ENCODE measurements at regions not wholly inside any gene's neighbourhood (a gene's known extent, or its start where the extent isn't known, plus 50 kb on each side); places are given as distances from the start of the nearest gene placed in this dataset.

- no peak overlapping the region for H4K5ac ChIP-seq (ENCODE audit: insufficient read length, low read depth, low read length)
- 0 out of 2 replicates have a peak overlapping the region, but pooled peaks have one; percentile 24 for H3K14ac ChIP-seq (ENCODE audit: insufficient read depth, low read length)
- H2AK5ac ChIP-seq (ENCODE audit: insufficient read length, low read length), result no peak overlapping the region
- H3K27ac Mint-ChIP-seq, result no peak overlapping the region; a peak in 1 of 7 replicates
- no peaks in the 10 kb centered on the region for H4K20me1 ChIP-seq (ENCODE audit: control insufficient read depth, insufficient read depth, insufficient read length)
- H3K36me3 Mint-ChIP-seq (ENCODE audit: insufficient read depth in 1 of 3, low read depth in 3 of 3), result no peaks in the 10 kb centered on the region; a peak in 1 of 7 replicates
- H3K23me2 ChIP-seq (ENCODE audit: insufficient read length, low read depth, low read length, poor library complexity, severe bottlenecking), result no peaks in the 10 kb centered on the region
- H3K56ac ChIP-seq (ENCODE audit: insufficient read length, low read depth, low read length), result no peak overlapping the region
- H3K4me3 Mint-ChIP-seq, result no peak overlapping the region
- H3K4me2 ChIP-seq (ENCODE audit: insufficient read depth, insufficient read length, low read length), result no peak overlapping the region
- H3K79me2 ChIP-seq (ENCODE audit: insufficient read depth, low read length), result no peaks in the 10 kb centered on the region
- H3K23ac ChIP-seq (ENCODE audit: insufficient read length, low read depth, low read length), result no peak overlapping the region
- no peaks in the 10 kb centered on the region; the same call in 1 of the 2 replicates for H3K27me3 Mint-ChIP-seq (ENCODE audit: low read depth)
- H3K4ac ChIP-seq (ENCODE audit: low read depth, low read length), result no peak overlapping the region
- H3K4me1 ChIP-seq (ENCODE audit: insufficient read depth, low read length), result peaks cover 6% of the 10 kb centered on the region; the same call in 1 of the 2 replicates
- no peak for TF ChIP-seq CTCF (conservative IDR thresholded peaks at IDR 0.05)
- H3K27me3 ChIP-seq (ENCODE audit: insufficient read depth, low read length), result no peaks in the 10 kb centered on the region
- no peak overlapping the region for H2BK20ac ChIP-seq (ENCODE audit: low read depth, low read length, poor library complexity, severe bottlenecking)
- no CpG with 5 or more reads among the region's 12 CpGs for WGBS (ENCODE audit: extremely low coverage, insufficient read length, low lambda C conversion rate)
- no peak overlapping the region for H4K91ac ChIP-seq (ENCODE audit: insufficient read length, low read depth, low read length)
- H2BK15ac ChIP-seq (ENCODE audit: low read depth, low read length), result no peak overlapping the region
- no peak overlapping the region for H3K27ac ChIP-seq (ENCODE audit: insufficient read length, low read depth, low read length)
- H2BK120ac ChIP-seq (ENCODE audit: low read depth, low read length, poor library complexity, severe bottlenecking), result no peak overlapping the region
- peaks cover 33 to 42% of the 10 kb centered on the region in 2 experiments for H3K4me1 Mint-ChIP-seq
- DNase-seq, result no peak
- no peak overlapping the region for H2AFZ ChIP-seq (ENCODE audit: low read length)
- H2BK12ac ChIP-seq (ENCODE audit: insufficient read length, low read depth, low read length), result no peak overlapping the region
- H3K79me1 ChIP-seq (ENCODE audit: insufficient read depth, low read depth, low read length, poor library complexity, severe bottlenecking), result no peaks in the 10 kb centered on the region
- peaks cover 0 to 5% of the 10 kb centered on the region in 2 experiments; a peak in 2 of 5 replicates for H3K9me3 Mint-ChIP-seq
- no peak overlapping the region for H4K8ac ChIP-seq (replicated peaks; ENCODE audit: insufficient read length, low read depth, low read length)
- no peak overlapping the region for H3T11ph ChIP-seq (ENCODE audit: low read length)
- H3K18ac ChIP-seq (ENCODE audit: insufficient read length, low read depth, low read length), result no peak overlapping the region
- no peak overlapping the region for H3K9ac ChIP-seq (ENCODE audit: extremely low read depth, insufficient read length, low read length)
- no peak overlapping the region for H2BK5ac ChIP-seq (ENCODE audit: insufficient read length, low read length)
- no peaks in the 10 kb centered on the region for H3K9me3 ChIP-seq (ENCODE audit: control insufficient read depth, low read depth, low read length)
These were observed 94.3 kb upstream of the TMEM18 start for GRCh38 chr2:771538-771937.

Measured in H9 (cell line).